Immature natural killer cell (primary cell): ENCODE measurements at regions not wholly inside any gene's neighbourhood (a gene's known extent, or its start where the extent isn't known, plus 50 kb on each side); places are given as distances from the start of the nearest gene placed in this dataset.
"Not testable (repeated sequence)": the region's sequence is repeated elsewhere in the genome, so short reads cannot be mapped to it uniquely, and the experiment has no call there.

Experiments used
- DNase-seq, 3 donors: peaks; one replicate each; pipeline ENCODE4 v3.0.0; 2022; ENCODE audit warnings: mixed read lengths in 1 of 3
- H3K27ac Mint-ChIP-seq, 6 donors: one replicate each; pipeline ENCODE4 v1.8.0; 2020; ENCODE audit warnings: mixed read lengths in 6 of 6, mild to moderate bottlenecking in 5 of 6, inconsistent platforms in 4 of 6, moderate library complexity in 3 of 6
- H3K27me3 Mint-ChIP-seq, 3 donors: one replicate each; pipeline ENCODE4 v1.8.0; 2020 to 2021; ENCODE audit warnings: low read depth in 3 of 3, mild to moderate bottlenecking in 3 of 3, mixed read lengths in 3 of 3, moderate library complexity in 3 of 3, inconsistent platforms in 1 of 3
- H3K36me3 Mint-ChIP-seq, 3 donors: one replicate each; pipeline ENCODE4 v1.8.0; 2020; ENCODE audit warnings: mixed read lengths in 3 of 3, inconsistent platforms in 2 of 3, mild to moderate bottlenecking in 2 of 3
- H3K4me1 Mint-ChIP-seq, 2 donors: one replicate each; pipeline ENCODE4 v1.8.0; 2020; ENCODE audit warnings: inconsistent platforms in 2 of 2, mild to moderate bottlenecking in 2 of 2, mixed read lengths in 2 of 2, moderate library complexity in 1 of 2
- H3K4me3 Mint-ChIP-seq, 5 donors: one replicate each; pipeline ENCODE4 v1.8.0; 2020; ENCODE audit warnings: mild to moderate bottlenecking in 5 of 5, mixed read lengths in 5 of 5, inconsistent platforms in 3 of 5, moderate library complexity in 3 of 5
- H3K9me3 Mint-ChIP-seq, 6 donors: one replicate each; pipeline ENCODE4 v1.8.0; 2020; ENCODE audit warnings: mild to moderate bottlenecking in 6 of 6, mixed read lengths in 6 of 6, inconsistent platforms in 4 of 6, moderate library complexity in 3 of 6

GRCh38 chr7:24428676-24429075 is 144.6 kb upstream of the PALS2 start:
- H3K4me1 Mint-ChIP-seq: no peaks in the 10 kb centered on the region
- no peak for DNase-seq
- no peaks in the 10 kb centered on the region for H3K36me3 Mint-ChIP-seq
- no peaks in the 10 kb centered on the region for H3K9me3 Mint-ChIP-seq
- no peaks in the 10 kb centered on the region for H3K27me3 Mint-ChIP-seq
- no peak overlapping the region for H3K4me3 Mint-ChIP-seq
- no peak overlapping the region for H3K27ac Mint-ChIP-seq

GRCh38 chr7:24432677-24433076 is 140.6 kb upstream of the PALS2 start:
- no peak for DNase-seq
- Mint-ChIP-seq H3K4me3 (no peak overlapping the region), H3K36me3 (peaks cover 0 to 6% (median 0%) of the 10 kb centered on the region in 3 donors), H3K9me3 (no peaks in the 10 kb centered on the region), H3K27ac (no peak overlapping the region), H3K27me3 (peaks cover 0 to 2% (median 0%) of the 10 kb centered on the region in 3 donors), H3K4me1 (no peaks in the 10 kb centered on the region)

- Mint-ChIP-seq H3K9me3 (no peaks in the 10 kb centered on the region), H3K27me3 (peaks cover 0 to 2% (median 2%) of the 10 kb centered on the region in 3 donors), H3K4me1 (peaks cover 2 to 9% of the 10 kb centered on the region in 2 donors), H3K36me3 (peaks cover 0 to 6% (median 0%) of the 10 kb centered on the region in 3 donors), H3K4me3 (no peak overlapping the region), H3K27ac (no peak overlapping the region)
- DNase-seq: no peak
Observed at GRCh38 chr7:24434972-24435371, 138.3 kb upstream of the PALS2 start.

GRCh38 chr7:24436131-24436920 is 136.9 kb upstream of the PALS2 start:
- peaks cover 0 to 4% (median 2%) of the 10 kb centered on the region in 3 donors for H3K27me3 Mint-ChIP-seq
- no peaks in the 10 kb centered on the region for H3K9me3 Mint-ChIP-seq
- H3K27ac Mint-ChIP-seq: no peak overlapping the region
- no peak for DNase-seq
- peaks cover 10 to 18% of the 10 kb centered on the region in 2 donors for H3K4me1 Mint-ChIP-seq
- no peak overlapping the region for H3K4me3 Mint-ChIP-seq
- peaks cover 0 to 6% (median 0%) of the 10 kb centered on the region in 3 donors for H3K36me3 Mint-ChIP-seq

- DNase-seq: no peak
- H3K9me3 Mint-ChIP-seq: no peaks in the 10 kb centered on the region
- peaks cover 0 to 4% (median 3%) of the 10 kb centered on the region in 3 donors for H3K27me3 Mint-ChIP-seq
- H3K4me3 Mint-ChIP-seq: no peak overlapping the region
- H3K4me1 Mint-ChIP-seq: peaks cover 26 to 37% of the 10 kb centered on the region in 2 donors
- H3K27ac Mint-ChIP-seq: no peak overlapping the region
- H3K36me3 Mint-ChIP-seq: peaks cover 0 to 6% (median 0%) of the 10 kb centered on the region in 3 donors
Observed at GRCh38 chr7:24438232-24438631, 135.0 kb upstream of the PALS2 start.

- H3K4me3 Mint-ChIP-seq, H3K27me3 Mint-ChIP-seq, H3K27ac Mint-ChIP-seq, H3K9me3 Mint-ChIP-seq, DNase-seq, H3K36me3 Mint-ChIP-seq: not testable (repeated sequence)
- H3K4me1 Mint-ChIP-seq: peaks cover 34 to 45% of the 10 kb centered on the region in 2 donors
Observed at GRCh38 chr7:24439104-24439503, 134.1 kb upstream of the PALS2 start.

GRCh38 chr7:24440892-24441291 is 132.4 kb upstream of the PALS2 start:
- peaks cover 0 to 1% (median 0%) of the 10 kb centered on the region in 3 donors for H3K36me3 Mint-ChIP-seq
- DNase-seq: no peak
- peak overlapping the region; percentile 82 to 95 (median 87) for H3K4me3 Mint-ChIP-seq
- H3K27ac Mint-ChIP-seq: peak overlapping the region; percentile 80 to 96 (median 91)
- H3K9me3 Mint-ChIP-seq: no peaks in the 10 kb centered on the region
- peaks cover 38 to 54% of the 10 kb centered on the region in 2 donors for H3K4me1 Mint-ChIP-seq
- H3K27me3 Mint-ChIP-seq: peaks cover 2 to 3% (median 3%) of the 10 kb centered on the region in 3 donors

- no peaks in the 10 kb centered on the region for H3K36me3 Mint-ChIP-seq
- peak overlapping the region; percentile 82 to 95 (median 87) for H3K4me3 Mint-ChIP-seq
- peak overlapping the region; percentile 80 to 96 (median 91) for H3K27ac Mint-ChIP-seq
- peak; percentile 40 to 46 (median 40) for DNase-seq
- peaks cover 2 to 3% (median 3%) of the 10 kb centered on the region in 3 donors for H3K27me3 Mint-ChIP-seq
- no peaks in the 10 kb centered on the region for H3K9me3 Mint-ChIP-seq
- peaks cover 38 to 54% of the 10 kb centered on the region in 2 donors for H3K4me1 Mint-ChIP-seq
Observed at GRCh38 chr7:24441314-24442027, 131.8 kb upstream of the PALS2 start.

- Mint-ChIP-seq H3K27ac (peak overlapping the region; percentile 80 to 96 (median 91)), H3K27me3 (peaks cover 2 to 3% (median 3%) of the 10 kb centered on the region in 3 donors), H3K4me3 (peak overlapping the region; percentile 82 to 95 (median 87)), H3K4me1 (peaks cover 38 to 54% of the 10 kb centered on the region in 2 donors), H3K9me3 (no peaks in the 10 kb centered on the region), H3K36me3 (no peaks in the 10 kb centered on the region)
- DNase-seq: peak; percentile 43 to 57 (median 50)
Observed at GRCh38 chr7:24442170-24442777, 131.0 kb upstream of the PALS2 start.

- no peak for DNase-seq
- no peaks in the 10 kb centered on the region for H3K36me3 Mint-ChIP-seq
- no peak overlapping the region for H3K4me3 Mint-ChIP-seq
- H3K9me3 Mint-ChIP-seq: peaks cover 0 to 1% (median 0%) of the 10 kb centered on the region in 6 donors
- H3K27ac Mint-ChIP-seq: peak overlapping the region in 1 of 6 donors; percentile 21
- peaks cover 2 to 3% (median 2%) of the 10 kb centered on the region in 3 donors for H3K27me3 Mint-ChIP-seq
- H3K4me1 Mint-ChIP-seq: peaks cover 36 to 45% of the 10 kb centered on the region in 2 donors
Observed at GRCh38 chr7:24444666-24445440, 128.4 kb upstream of the PALS2 start.

GRCh38 chr7:24448038-24448437 is 125.2 kb upstream of the PALS2 start:
- Mint-ChIP-seq H3K4me3 (no peak overlapping the region), H3K9me3 (peaks cover 0 to 1% (median 0%) of the 10 kb centered on the region in 6 donors), H3K27ac (no peak overlapping the region), H3K4me1 (peaks cover 15 to 19% of the 10 kb centered on the region in 2 donors), H3K27me3 (peaks cover 0 to 3% (median 2%) of the 10 kb centered on the region in 3 donors), H3K36me3 (no peaks in the 10 kb centered on the region)
- no peak for DNase-seq

- H3K36me3 Mint-ChIP-seq, H3K27me3 Mint-ChIP-seq, H3K4me1 Mint-ChIP-seq, DNase-seq, H3K9me3 Mint-ChIP-seq, H3K27ac Mint-ChIP-seq, H3K4me3 Mint-ChIP-seq: not testable (repeated sequence)
Observed at GRCh38 chr7:24449416-24449815, 123.8 kb upstream of the PALS2 start.

GRCh38 chr7:24455813-24456525 is 117.3 kb upstream of the PALS2 start:
- H3K27ac Mint-ChIP-seq: no peak overlapping the region
- no peaks in the 10 kb centered on the region for H3K36me3 Mint-ChIP-seq
- no peak for DNase-seq
- peaks cover 0 to 7% (median 6%) of the 10 kb centered on the region in 3 donors for H3K27me3 Mint-ChIP-seq
- H3K4me3 Mint-ChIP-seq: no peak overlapping the region
- H3K9me3 Mint-ChIP-seq: no peaks in the 10 kb centered on the region
- peaks cover 0 to 1% of the 10 kb centered on the region in 2 donors for H3K4me1 Mint-ChIP-seq
